ENCODE measurements at regions not wholly inside any gene's neighbourhood (a gene's known extent, or its start where the extent isn't known, plus 50 kb on each side); places are given as distances from the start of the nearest gene placed in this dataset.

DNA sequence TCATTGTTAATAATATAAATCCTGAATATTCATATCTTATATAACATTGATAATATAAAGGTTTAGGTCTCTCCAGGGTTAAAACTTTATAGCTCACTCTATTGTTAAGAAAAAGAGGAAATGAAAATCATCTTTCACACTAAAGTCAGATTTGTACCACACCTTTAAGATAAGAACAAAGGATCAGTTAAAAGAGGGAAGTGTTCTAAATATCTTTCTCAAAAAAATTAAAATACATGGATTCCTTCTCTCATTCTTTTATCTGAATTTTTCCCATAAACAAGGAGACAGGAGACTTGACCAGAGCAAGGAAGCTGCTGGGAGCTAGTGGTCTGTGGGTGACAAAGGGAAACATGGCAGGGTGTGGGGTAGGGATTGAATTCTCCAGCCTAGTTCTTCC is 323.0 kb upstream of the CPXCR1 start:
- Histone ChIP-seq H3K9me3 (ENCODE audit: control insufficient read depth, low read length) (no peaks in the 10 kb centered on the region), H3K4me1 (ENCODE audit: control insufficient read depth, insufficient read depth, low read length) (no peaks in the 10 kb centered on the region), H3K27ac (ENCODE audit: low read length) (no peak overlapping the region), H3K4me3 (ENCODE audit: low read length) (no peak overlapping the region), H3K27me3 (ENCODE audit: control insufficient read depth, insufficient read depth) (no peaks in the 10 kb centered on the region)
- DNase-seq (no peak), ATAC-seq (no peak)
- intact Hi-C loops (cut with DNase I), result no loop called here

DNA sequence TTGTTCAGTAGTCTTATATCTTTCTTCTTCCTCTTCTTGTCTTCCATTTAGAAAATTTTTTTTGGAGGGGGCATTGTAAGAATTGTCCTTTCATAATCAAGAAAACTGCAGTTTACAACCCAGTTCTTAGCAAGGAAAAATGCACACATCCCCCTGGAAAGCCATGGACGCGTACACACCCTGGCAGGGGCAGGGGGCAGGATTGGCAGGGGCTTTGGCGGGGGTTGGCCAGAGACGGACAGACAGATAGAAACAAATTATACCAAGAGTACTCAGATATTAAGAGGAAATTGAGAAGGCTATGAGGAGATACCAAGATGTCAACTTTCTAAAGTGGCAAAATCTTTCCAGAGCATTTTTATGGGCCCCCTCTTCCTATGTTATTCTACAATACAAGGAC is 322.5 kb upstream of the CPXCR1 start:
- Histone ChIP-seq H3K27ac (ENCODE audit: low read length) (no peak overlapping the region), H3K27me3 (ENCODE audit: control insufficient read depth, insufficient read depth) (no peaks in the 10 kb centered on the region), H3K4me3 (ENCODE audit: low read length) (no peak overlapping the region), H3K4me1 (ENCODE audit: control insufficient read depth, insufficient read depth, low read length) (no peaks in the 10 kb centered on the region), H3K9me3 (ENCODE audit: control insufficient read depth, low read length) (no peaks in the 10 kb centered on the region)
- WGBS, result 88% methylated on average over 4 of the region's 4 CpGs
- no peak for DNase-seq
- no peak for ATAC-seq
- intact Hi-C loops (cut with DNase I), result no loop called here

DNA sequence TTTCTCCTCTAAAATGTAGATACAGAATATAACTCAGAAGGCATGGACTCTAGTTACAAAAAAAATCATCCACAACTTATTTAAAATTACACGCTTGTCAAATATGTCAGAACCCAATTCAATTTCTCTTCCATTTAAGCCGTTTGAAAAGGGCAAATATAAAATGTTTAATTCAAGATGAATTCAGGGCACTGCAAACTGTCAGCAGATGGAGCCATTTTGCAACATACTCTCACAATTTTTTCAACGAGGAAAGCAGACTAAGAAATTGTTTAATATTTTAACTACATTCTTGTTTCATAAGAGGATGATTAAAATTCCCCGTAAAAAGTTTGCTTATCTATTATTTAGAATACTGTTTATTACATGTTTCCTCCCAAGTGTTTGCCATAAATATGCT is 321.3 kb upstream of the CPXCR1 start:
- DNase-seq (no peak), ATAC-seq (no peak)
- Histone ChIP-seq H3K9me3 (ENCODE audit: control insufficient read depth, low read length) (no peaks in the 10 kb centered on the region), H3K4me3 (ENCODE audit: low read length) (no peak overlapping the region), H3K27me3 (ENCODE audit: control insufficient read depth, insufficient read depth) (no peaks in the 10 kb centered on the region), H3K4me1 (ENCODE audit: control insufficient read depth, insufficient read depth, low read length) (no peaks in the 10 kb centered on the region), H3K27ac (ENCODE audit: low read length) (no peak overlapping the region)
- intact Hi-C loops (cut with DNase I), result no loop called here
- 38% methylated on average over 4 of the region's 4 CpGs for WGBS

DNA sequence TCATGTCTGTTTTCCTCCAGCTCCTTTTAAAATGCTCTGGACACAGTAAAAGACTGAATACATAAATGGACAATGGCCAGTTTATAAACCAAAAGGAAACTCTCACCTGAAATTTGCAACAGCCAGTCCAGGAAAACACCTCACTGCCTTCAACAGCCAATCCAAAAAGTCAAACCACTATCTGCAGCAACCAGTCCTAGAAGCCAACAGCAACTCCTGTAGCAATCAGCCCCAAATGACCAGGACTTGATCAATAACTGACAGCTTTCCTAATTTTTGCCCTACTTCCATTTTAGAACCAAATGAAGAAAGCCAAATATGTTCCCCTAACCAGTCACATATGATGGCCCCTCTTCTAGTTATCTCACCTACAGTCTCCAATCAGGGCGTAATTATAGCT is 309.5 kb upstream of the CPXCR1 start:
- intact Hi-C loops (cut with DNase I), result no loop called here
- no peak for ATAC-seq
- H3K27me3 ChIP-seq (ENCODE audit: control insufficient read depth, insufficient read depth), result no peaks in the 10 kb centered on the region
- DNase-seq, result no peak
- no peak overlapping the region for H3K4me3 ChIP-seq (ENCODE audit: low read length)
- 77% methylated on average over 1 of the region's 1 CpG for WGBS
- no peaks in the 10 kb centered on the region for H3K4me1 ChIP-seq (ENCODE audit: control insufficient read depth, insufficient read depth, low read length)
- no peak overlapping the region for H3K27ac ChIP-seq (ENCODE audit: low read length)
- H3K9me3 ChIP-seq (ENCODE audit: control insufficient read depth, low read length), result no peaks in the 10 kb centered on the region

DNA sequence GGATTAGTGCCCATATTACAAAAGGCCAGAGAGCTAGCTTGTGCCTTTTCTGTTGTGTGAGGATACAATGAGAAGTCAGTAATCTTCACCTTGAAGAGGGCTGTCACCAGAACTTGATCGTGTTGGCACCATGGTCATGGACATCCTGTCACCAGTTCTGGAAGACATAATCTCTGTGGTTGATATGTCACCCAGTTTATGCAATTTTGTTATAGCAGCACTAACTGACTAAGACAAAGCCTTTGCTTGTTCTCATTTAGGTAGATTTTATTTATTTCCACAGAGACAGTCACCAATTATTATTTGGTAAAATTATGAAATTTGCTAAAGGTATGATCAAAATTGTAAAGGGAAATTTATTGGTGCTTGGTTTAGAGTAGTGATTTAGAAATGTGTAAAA is 308.8 kb upstream of the CPXCR1 start:
- no peak for DNase-seq
- no peak overlapping the region for H3K27ac ChIP-seq (ENCODE audit: low read length)
- H3K4me1 ChIP-seq (ENCODE audit: control insufficient read depth, insufficient read depth, low read length), result no peaks in the 10 kb centered on the region
- intact Hi-C loops (cut with DNase I), result no loop called here
- no peak for ATAC-seq
- no peaks in the 10 kb centered on the region for H3K27me3 ChIP-seq (ENCODE audit: control insufficient read depth, insufficient read depth)
- no peaks in the 10 kb centered on the region for H3K9me3 ChIP-seq (ENCODE audit: control insufficient read depth, low read length)
- 79% methylated on average over 1 of the region's 1 CpG for WGBS
- no peak overlapping the region for H3K4me3 ChIP-seq (ENCODE audit: low read length)

DNA sequence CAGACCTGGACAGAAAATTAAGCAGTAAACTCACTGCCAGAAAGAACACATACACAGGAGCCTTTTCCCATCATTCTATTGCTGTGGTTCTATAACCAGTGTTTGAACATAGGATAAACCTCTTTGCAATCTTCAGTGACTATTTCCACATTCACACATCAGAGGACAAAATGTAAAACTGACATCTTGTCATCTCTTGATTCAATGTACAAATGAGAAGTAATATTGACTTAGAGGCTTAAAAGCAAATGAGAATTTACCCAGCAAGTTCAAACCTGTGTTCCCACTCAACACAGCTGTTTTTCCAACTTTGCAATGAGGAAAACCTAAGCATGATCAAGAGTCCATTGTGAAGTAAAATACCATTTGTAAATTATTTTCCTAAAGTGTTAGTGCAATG is 307.1 kb upstream of the CPXCR1 start:
- H3K27ac ChIP-seq (ENCODE audit: low read length), result no peak overlapping the region
- H3K9me3 ChIP-seq (ENCODE audit: control insufficient read depth, low read length), result no peaks in the 10 kb centered on the region
- intact Hi-C loops (cut with DNase I), result no loop called here
- H3K4me1 ChIP-seq (ENCODE audit: control insufficient read depth, insufficient read depth, low read length), result no peaks in the 10 kb centered on the region
- ATAC-seq (no peak), DNase-seq (no peak)
- no peaks in the 10 kb centered on the region for H3K27me3 ChIP-seq (ENCODE audit: control insufficient read depth, insufficient read depth)
- no peak overlapping the region for H3K4me3 ChIP-seq (ENCODE audit: low read length)
